Esophagus muscularis mucosa (tissue), 4 donors: ENCODE measurements at regions not wholly inside any gene's neighbourhood (a gene's known extent, or its start where the extent isn't known, plus 50 kb on each side); places are given as distances from the start of the nearest gene placed in this dataset.

Experiments
- DNase-seq: peaks from one replicate; pipeline ENCODE4 v3.0.0-alpha.2; 2017; ENCODE audit errors: extremely low spot score
- H3K27ac ChIP-seq, 4 donors: fragments of 200-600 bp; sonication (generic); replicated peaks in 1 of 4; 1 replicate in 3 of 4; 2 replicates in 1 of 4; pipeline ENCODE4 v1.5.1; 2016 to 2019; ENCODE audit warnings: mild to moderate bottlenecking in 1 of 4
- H3K27me3 ChIP-seq, 4 donors: fragments of 200-600 bp; sonication (generic); one replicate each; pipeline versions ENCODE4 v1.5.1 to v1.6.0; 2016 to 2019
- H3K36me3 ChIP-seq, 4 donors: fragments of 200-600 bp; sonication (generic); one replicate each; pipeline ENCODE4 v1.5.1; 2016 to 2019
- H3K4me1 ChIP-seq, 4 donors: fragments of 200-600 bp; sonication (generic); one replicate each; pipeline ENCODE4 v1.5.1; 2016 to 2019
- H3K4me3 ChIP-seq, 4 donors: fragments of 200-600 bp; sonication (generic); 1 replicate in 2 of 4; 2 replicates in 2 of 4; pipeline ENCODE4 v1.5.1; 2016 to 2019; ENCODE audit warnings: mild to moderate bottlenecking in 4 of 4, moderate library complexity in 1 of 4
- H3K9me3 ChIP-seq, 4 donors: fragments of 200-600 bp; sonication (generic); 1 replicate in 3 of 4; 2 replicates in 1 of 4; pipeline ENCODE4 v1.5.1; 2016 to 2019
- CTCF ChIP-seq, 3 experiments: fragments of 200-600 bp in 2 of 3; fragments of 450-650 bp in 1 of 3; sonication (generic) in 2 of 3; IDR thresholded peaks; one replicate each; pipeline ENCODE4 v1.5.1; 2017 to 2019; ENCODE audit warnings: antibody characterized with exemption in 3 of 3, mild to moderate bottlenecking in 2 of 3, moderate library complexity in 1 of 3
- EP300 ChIP-seq: sonication (generic); formaldehyde crosslinking; IDR thresholded peaks from one replicate; pipeline ENCODE4 v1.6.1; 2017; ENCODE audit warnings: antibody characterized with exemption
- POLR2A ChIP-seq: fragments of 450-650 bp; IDR thresholded peaks from one replicate; pipeline ENCODE4 v1.6.1; 2017; ENCODE audit warnings: antibody characterized with exemption, moderate library complexity, mild to moderate bottlenecking, low read depth
- POLR2AphosphoS5 ChIP-seq, 2 donors: sonication (generic); formaldehyde crosslinking; IDR thresholded peaks; one replicate each; pipeline ENCODE4 v1.6.1; 2017; ENCODE audit warnings: antibody characterized with exemption in 2 of 2
- WGBS: methylation state at CpG from one replicate; pipeline ENCODE4 v1.1.5; 2018; 5-methylcytosine and 5-hydroxymethylcytosine counted together
- intact Hi-C: fragments of 100-400 bp; cut with DNase I; formaldehyde crosslinking; loops from one replicate; pipeline ENCODE4 v1.15.1; 2023

DNA sequence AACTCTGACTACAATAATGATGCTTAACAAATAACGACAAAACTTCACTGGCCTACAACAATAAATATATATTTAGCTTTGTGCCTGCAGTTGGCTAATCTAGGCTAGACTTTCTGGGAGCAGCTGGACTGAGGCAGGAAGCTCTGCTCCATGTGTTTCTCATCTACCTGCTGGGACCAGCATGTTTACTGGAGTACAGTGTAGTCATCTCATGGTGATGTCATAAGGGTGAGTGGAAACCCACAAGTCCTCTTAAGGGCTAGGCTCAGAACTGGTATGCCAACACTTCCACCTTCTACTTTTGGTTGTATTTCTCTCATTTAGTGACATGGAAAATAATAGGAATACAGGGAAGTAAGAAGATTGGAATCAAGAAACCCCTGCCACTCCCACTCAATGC, 85.7 kb upstream of the NIPBL start:
- TF ChIP-seq EP300 (no peak), POLR2AphosphoS5 (IDR thresholded peaks at IDR 0.05) (no peak), POLR2A (no peak), CTCF (IDR thresholded peaks at IDR 0.05) (no peak)
- H3K27me3 ChIP-seq: no peaks in the 10 kb centered on the region
- H3K36me3 ChIP-seq: no peaks in the 10 kb centered on the region
- H3K4me1 ChIP-seq: no peaks in the 10 kb centered on the region
- H3K27ac ChIP-seq: no peak overlapping the region
- no peaks in the 10 kb centered on the region for H3K9me3 ChIP-seq
- H3K4me3 ChIP-seq: no peak overlapping the region
- intact Hi-C loops: no loop called here
- WGBS: 80% methylated on average over 1 of the region's 1 CpG
- no peak for DNase-seq

DNA sequence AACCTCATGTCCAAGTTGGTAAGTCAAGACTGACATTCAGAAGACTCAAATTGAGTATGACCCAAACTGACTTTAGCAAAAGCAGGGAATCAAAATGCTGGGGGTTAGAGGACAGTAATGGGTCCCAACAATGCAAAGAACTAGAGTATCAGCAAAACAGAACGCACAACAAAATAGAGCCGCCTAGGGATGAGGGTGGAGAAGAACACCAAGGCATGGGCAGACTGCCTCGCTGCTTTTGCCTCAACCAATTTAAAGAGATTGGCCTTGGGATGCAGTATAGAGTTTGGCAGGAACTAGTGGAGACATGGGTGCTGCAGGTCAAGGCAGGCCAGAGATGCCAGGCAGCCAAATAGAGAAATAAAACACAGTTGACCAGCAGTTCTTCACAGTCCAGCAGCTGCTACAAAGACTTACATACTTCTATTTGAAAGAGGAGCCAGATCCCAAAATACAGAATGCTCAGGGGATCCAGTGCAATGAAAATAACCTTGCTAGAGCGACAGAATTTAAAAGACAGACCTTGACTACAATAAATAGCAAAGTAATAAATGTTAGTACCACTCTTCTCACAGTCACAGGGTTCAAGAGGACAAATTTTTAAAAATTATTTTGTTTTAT, 83.9 kb upstream of the NIPBL start:
- Histone ChIP-seq H3K27me3 (no peaks in the 10 kb centered on the region), H3K27ac (no peak overlapping the region), H3K4me1 (no peaks in the 10 kb centered on the region), H3K36me3 (no peaks in the 10 kb centered on the region), H3K9me3 (no peaks in the 10 kb centered on the region), H3K4me3 (no peak overlapping the region)
- WGBS: 89% methylated on average over 4 of the region's 4 CpGs
- TF ChIP-seq POLR2AphosphoS5 (IDR thresholded peaks at IDR 0.05): no peak
- TF ChIP-seq EP300: no peak
- no peak for TF ChIP-seq POLR2A
- no peak for TF ChIP-seq CTCF (IDR thresholded peaks at IDR 0.05)
- no peak for DNase-seq
- intact Hi-C loops: no loop called here

DNA sequence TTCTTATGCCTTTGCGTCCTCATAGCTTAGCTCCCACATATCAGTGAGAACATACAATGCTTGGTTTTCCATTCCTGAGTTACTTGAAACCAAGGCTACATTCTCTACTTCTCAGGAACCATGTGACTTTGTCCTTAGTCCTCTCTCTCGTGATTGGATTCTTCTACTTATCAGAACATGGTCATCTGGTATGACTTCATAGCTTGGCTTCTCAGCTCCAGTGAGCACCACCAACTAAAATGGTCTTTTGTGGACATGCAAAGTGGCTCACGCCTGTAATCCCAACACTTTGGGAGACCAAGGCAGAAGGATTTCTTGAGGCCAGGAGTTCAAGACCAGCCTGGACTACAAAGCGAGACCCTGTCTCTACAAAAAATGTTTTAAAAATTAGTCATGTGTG, 81.2 kb upstream of the NIPBL start:
- TF ChIP-seq EP300: no peak
- TF ChIP-seq POLR2AphosphoS5 (IDR thresholded peaks at IDR 0.05): no peak
- no peak for TF ChIP-seq POLR2A
- Histone ChIP-seq H3K27ac (no peak overlapping the region), H3K4me1 (no peaks in the 10 kb centered on the region), H3K4me3 (no peak overlapping the region), H3K36me3 (no peaks in the 10 kb centered on the region), H3K27me3 (no peaks in the 10 kb centered on the region), H3K9me3 (no peaks in the 10 kb centered on the region)
- no peak for DNase-seq
- WGBS: 94% methylated on average over 4 of the region's 4 CpGs
- intact Hi-C loops: no loop called here

- Histone ChIP-seq H3K27ac (no peak overlapping the region), H3K4me3 (no peak overlapping the region), H3K27me3 (no peaks in the 10 kb centered on the region), H3K9me3 (no peaks in the 10 kb centered on the region), H3K36me3 (no peaks in the 10 kb centered on the region), H3K4me1 (no peaks in the 10 kb centered on the region)
- 69% methylated on average over 3 of the region's 3 CpGs for WGBS
- DNase-seq: no peak
- TF ChIP-seq POLR2AphosphoS5 (IDR thresholded peaks at IDR 0.05) (no peak), POLR2A (no peak), CTCF (IDR thresholded peaks at IDR 0.05) (no peak), EP300 (no peak)
- intact Hi-C loops: no loop called here
Measured at GRCh38 chr5:36796155-36796554, 80.4 kb upstream of the NIPBL start.

GRCh38 chr5:36801523-36801922, 75.0 kb upstream of the NIPBL start:
- TF ChIP-seq EP300 (no peak), POLR2AphosphoS5 (IDR thresholded peaks at IDR 0.05) (no peak), POLR2A (no peak), CTCF (IDR thresholded peaks at IDR 0.05) (no peak)
- no peak for DNase-seq
- Histone ChIP-seq H3K27ac (no peak overlapping the region), H3K4me3 (no peak overlapping the region), H3K36me3 (no peaks in the 10 kb centered on the region), H3K9me3 (no peaks in the 10 kb centered on the region), H3K27me3 (no peaks in the 10 kb centered on the region), H3K4me1 (no peaks in the 10 kb centered on the region)
- intact Hi-C loops: no loop called here
